Transverse colon (tissue), 4 donors: ENCODE measurements at regions not wholly inside any gene's neighbourhood (a gene's known extent, or its start where the extent isn't known, plus 50 kb on each side); places are given as distances from the start of the nearest gene placed in this dataset.

Source experiments
- DNase-seq: peaks from one replicate; pipeline ENCODE4 v3.0.0-alpha.2; 2019
- H3K27ac ChIP-seq, 4 donors: fragments of 200-600 bp; sonication (generic); 2 replicates each; pipeline ENCODE4 v1.5.1; 2016 to 2018; ENCODE audit warnings: inconsistent platforms in 4 of 4
- H3K27me3 ChIP-seq: fragments of 200-600 bp; sonication (generic); 2 replicates; pipeline ENCODE4 v1.5.1; 2017; ENCODE audit warnings: inconsistent platforms
- H3K36me3 ChIP-seq, 4 donors: fragments of 200-600 bp; sonication (generic); 2 replicates each; pipeline ENCODE4 v1.5.1; 2017 to 2019; ENCODE audit warnings: inconsistent platforms in 4 of 4
- H3K4me1 ChIP-seq, 4 donors: fragments of 200-600 bp; sonication (generic); 2 replicates each; pipeline ENCODE4 v1.5.1; 2017 to 2020; ENCODE audit warnings: inconsistent platforms in 4 of 4
- H3K4me3 ChIP-seq, 4 donors: fragments of 200-600 bp; sonication (generic); 1 replicate in 1 of 4; 2 replicates in 3 of 4; pipeline versions ENCODE4 v1.5.1 to v1.6.1; 2017 to 2019; ENCODE audit warnings: inconsistent platforms in 4 of 4
- H3K9me3 ChIP-seq, 2 donors: fragments of 200-600 bp; sonication (generic); 2 replicates each; pipeline ENCODE4 v1.5.1; 2017 to 2019; ENCODE audit warnings: inconsistent platforms in 2 of 2
- EP300 ChIP-seq: sonication (generic); formaldehyde crosslinking; IDR thresholded peaks from one replicate; pipeline ENCODE4 v1.6.1; 2017; ENCODE audit warnings: antibody characterized with exemption, low read depth
- POLR2A ChIP-seq: fragments of 450-650 bp; IDR thresholded peaks from one replicate; pipeline ENCODE4 v1.6.1; 2016; ENCODE audit warnings: antibody characterized with exemption, mild to moderate bottlenecking, moderate library complexity
- POLR2AphosphoS5 ChIP-seq, 3 donors: sonication (generic); formaldehyde crosslinking; IDR thresholded peaks; one replicate each; pipeline ENCODE4 v1.6.1; 2016; ENCODE audit warnings: antibody characterized with exemption in 3 of 3
- WGBS, 2 donors: methylation state at CpG; one replicate each; pipeline ENCODE4 v1.1.5; 2018; ENCODE audit warnings: low coverage in 1 of 2; 5-methylcytosine and 5-hydroxymethylcytosine counted together
- in situ Hi-C, 4 donors: fragments of 200-750 bp; cut with MboI; loops; one replicate each; pipeline versions ENCODE4 v1.15.0 to v1.15.1; 2017; ENCODE audit warnings: low sequenced_read_pairs in 3 of 4, low pct_ligation_motif_present in 1 of 4, low pct_unique_long_range_greater_than_20kb in 1 of 4
- intact Hi-C: fragments of 100-400 bp; cut with DNase I; formaldehyde crosslinking; loops from one replicate; pipeline ENCODE4 v1.15.1; 2023; ENCODE audit warnings: low total_unique reads
- TF ChIP-seq, protein P1 (sequence below), 5 experiments: fragments of 200-600 bp in 3 of 5; fragments of 450-650 bp in 2 of 5; sonication (generic) in 3 of 5; IDR thresholded peaks; 1 replicate in 2 of 5; 2 replicates in 3 of 5; pipeline ENCODE4 v1.5.1; 2016 to 2017; ENCODE audit warnings: antibody characterized with exemption in 5 of 5, inconsistent platforms in 3 of 5, mild to moderate bottlenecking in 2 of 5, moderate library complexity in 1 of 5

DNA sequence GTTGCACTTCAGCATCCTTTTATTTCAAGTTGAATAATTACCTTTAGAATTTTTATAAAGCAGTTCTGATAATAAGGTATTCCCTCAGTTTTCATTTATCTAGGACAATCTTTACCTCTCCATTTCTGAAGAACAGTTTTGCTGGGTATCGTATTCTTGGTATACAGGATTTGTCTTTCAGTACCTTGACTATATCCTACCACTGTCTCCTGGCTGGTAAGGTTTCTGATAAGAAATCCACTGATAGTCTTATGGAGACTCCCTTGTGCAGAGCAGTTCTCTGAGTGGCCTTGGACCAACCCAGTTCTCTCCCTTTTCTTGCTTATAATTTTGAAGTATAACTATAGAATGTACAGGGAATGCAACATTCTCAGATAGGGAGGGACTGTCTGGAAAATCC, 51.3 kb upstream of the SAMD3 start:
- H3K36me3 ChIP-seq, result no peaks in the 10 kb centered on the region
- 82 to 95% methylated on average over 1 of the region's 1 CpG for WGBS, 2 donors
- no peak for DNase-seq

More for the DNA sequence above, 51.3 kb upstream of the SAMD3 start:
- in situ Hi-C loops (no loop called here), intact Hi-C loops (loop anchor here (2.0 kb wide), 1 partner anchor 51 kb away; no protein-coding TSS in a partner anchor)
- Histone ChIP-seq H3K9me3 (peaks cover 26 to 34% of the 10 kb centered on the region in 2 donors), H3K4me3 (no peak overlapping the region), H3K4me1 (no peaks in the 10 kb centered on the region), H3K27me3 (no peaks in the 10 kb centered on the region), H3K27ac (no peak overlapping the region)
- TF ChIP-seq, protein P1, sequence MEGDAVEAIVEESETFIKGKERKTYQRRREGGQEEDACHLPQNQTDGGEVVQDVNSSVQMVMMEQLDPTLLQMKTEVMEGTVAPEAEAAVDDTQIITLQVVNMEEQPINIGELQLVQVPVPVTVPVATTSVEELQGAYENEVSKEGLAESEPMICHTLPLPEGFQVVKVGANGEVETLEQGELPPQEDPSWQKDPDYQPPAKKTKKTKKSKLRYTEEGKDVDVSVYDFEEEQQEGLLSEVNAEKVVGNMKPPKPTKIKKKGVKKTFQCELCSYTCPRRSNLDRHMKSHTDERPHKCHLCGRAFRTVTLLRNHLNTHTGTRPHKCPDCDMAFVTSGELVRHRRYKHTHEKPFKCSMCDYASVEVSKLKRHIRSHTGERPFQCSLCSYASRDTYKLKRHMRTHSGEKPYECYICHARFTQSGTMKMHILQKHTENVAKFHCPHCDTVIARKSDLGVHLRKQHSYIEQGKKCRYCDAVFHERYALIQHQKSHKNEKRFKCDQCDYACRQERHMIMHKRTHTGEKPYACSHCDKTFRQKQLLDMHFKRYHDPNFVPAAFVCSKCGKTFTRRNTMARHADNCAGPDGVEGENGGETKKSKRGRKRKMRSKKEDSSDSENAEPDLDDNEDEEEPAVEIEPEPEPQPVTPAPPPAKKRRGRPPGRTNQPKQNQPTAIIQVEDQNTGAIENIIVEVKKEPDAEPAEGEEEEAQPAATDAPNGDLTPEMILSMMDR (IDR thresholded peaks at IDR 0.05), result no peak
- TF ChIP-seq POLR2A (no peak), EP300 (no peak), POLR2AphosphoS5 (IDR thresholded peaks at IDR 0.05) (no peak)
